CD4-positive, alpha-beta T cell treated with Interleukin-17A for 4 hours (primary cell): ENCODE measurements at regions not wholly inside any gene's neighbourhood (a gene's known extent, or its start where the extent isn't known, plus 50 kb on each side); places are given as distances from the start of the nearest gene placed in this dataset.
"Not testable (repeated sequence)": the region's sequence is repeated elsewhere in the genome, so short reads cannot be mapped to it uniquely, and the experiment has no call there.

Source experiments
- DNase-seq: peaks from one replicate; pipeline ENCODE4 v3.0.0-alpha.2; 2020; ENCODE audit warnings: mixed read lengths

DNA sequence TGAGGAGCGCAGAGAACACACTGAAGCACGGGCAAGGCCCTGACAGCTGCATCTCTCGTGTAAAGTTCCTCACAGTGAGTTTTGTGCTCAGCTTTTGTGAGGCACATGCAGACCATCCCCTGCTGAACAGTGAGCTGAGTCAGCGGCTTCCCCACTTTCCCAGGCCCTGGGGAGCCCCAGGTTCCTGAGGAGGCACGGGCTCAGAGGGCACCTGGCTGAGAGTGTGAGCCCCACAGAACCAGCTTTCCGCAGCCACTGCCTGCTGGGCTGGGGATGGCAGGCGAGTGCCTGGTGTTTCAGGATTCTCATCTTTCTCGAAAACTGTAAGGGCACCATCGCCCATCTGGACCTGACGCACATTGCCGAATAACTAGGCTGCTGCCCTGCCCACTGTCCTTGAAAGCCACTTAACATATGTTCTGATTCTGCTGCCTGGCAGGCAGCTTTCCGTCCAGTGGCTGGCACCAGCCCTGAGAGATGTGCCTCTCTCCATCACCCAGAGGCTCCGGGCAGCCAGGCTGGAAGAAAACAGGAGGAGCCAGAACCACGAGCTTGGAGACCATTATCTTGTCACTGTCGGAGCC is 266.7 kb upstream of the FOXF1 start:
- DNase-seq, result no peak

DNA sequence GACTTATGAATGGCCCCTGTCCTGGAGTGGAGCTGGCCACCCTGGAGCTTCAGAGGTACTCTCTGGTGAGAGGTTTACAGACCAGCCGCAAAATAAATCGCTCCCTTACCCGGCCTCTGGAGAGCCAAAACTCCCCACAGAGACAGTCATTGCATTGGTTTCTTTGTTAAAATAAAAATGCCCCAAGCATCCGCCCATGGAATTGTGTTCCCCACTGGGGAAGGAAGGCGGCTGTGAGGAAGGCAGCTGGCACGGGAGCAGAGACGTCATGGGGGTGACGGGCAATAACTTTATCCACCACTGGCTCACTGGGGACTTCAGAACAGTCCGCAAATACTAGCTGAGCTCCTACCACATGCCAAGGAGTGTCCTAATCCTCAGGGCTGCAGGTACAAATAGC is 266.2 kb upstream of the FOXF1 start:
- no peak for DNase-seq

DNA sequence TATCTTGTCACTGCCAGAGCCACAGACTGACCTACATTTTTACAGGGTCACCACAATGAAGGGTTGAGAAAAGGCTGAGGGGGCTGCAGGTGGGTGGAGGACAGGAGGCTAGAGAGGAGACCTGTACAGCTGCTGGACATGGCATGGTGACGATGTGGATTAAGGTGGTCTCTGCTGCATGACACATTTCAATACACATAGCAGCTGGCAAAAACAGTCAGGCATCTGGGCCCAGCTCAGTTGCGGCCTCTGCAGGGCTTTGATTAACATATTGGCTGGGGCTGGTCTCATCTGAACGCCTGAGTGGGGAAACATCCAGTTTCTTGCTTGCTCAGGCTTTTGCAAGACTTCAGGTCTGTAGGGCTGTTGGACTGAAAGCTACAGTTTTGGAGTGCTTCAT is 265.4 kb upstream of the FOXF1 start:
- DNase-seq, result no peak

DNA sequence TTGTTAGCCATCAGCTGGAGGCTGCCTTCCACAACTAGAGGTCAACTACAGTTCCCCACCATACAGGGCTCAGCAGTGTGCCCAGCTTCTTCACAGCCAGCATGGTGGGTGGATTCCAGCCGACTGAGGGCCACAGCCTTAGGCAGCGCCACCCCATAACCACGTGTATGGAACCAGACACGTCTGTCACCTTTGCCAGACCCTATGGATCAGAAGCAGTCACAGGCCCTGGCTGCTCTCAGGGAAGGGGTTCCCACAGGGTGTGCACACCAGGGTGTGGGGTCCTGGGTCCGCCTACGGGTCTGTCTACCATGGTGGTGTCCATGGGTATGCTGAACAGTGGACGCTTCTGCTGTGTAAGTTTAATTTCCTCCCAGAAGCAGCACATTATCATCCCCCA is 265.0 kb upstream of the FOXF1 start:
- no peak for DNase-seq

DNA sequence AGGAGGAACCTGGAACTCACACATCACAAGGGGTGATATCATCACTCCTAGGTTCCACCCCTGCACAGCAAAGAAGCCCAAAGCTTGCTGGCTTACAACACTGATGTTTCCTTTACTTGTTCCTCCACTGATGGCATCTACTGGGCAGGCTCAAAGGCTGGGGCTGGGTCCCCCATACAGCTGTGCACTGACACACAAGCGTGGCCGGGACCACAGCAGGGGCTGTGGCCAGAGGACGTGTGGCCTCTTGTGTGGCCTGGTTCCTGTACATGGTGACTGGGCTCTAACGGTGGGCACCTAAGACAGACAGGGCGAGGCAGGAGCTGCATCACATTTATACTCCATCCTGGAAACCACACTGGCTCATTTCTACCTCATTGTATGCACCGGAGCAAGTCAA is 264.4 kb upstream of the FOXF1 start:
- no peak for DNase-seq

DNA sequence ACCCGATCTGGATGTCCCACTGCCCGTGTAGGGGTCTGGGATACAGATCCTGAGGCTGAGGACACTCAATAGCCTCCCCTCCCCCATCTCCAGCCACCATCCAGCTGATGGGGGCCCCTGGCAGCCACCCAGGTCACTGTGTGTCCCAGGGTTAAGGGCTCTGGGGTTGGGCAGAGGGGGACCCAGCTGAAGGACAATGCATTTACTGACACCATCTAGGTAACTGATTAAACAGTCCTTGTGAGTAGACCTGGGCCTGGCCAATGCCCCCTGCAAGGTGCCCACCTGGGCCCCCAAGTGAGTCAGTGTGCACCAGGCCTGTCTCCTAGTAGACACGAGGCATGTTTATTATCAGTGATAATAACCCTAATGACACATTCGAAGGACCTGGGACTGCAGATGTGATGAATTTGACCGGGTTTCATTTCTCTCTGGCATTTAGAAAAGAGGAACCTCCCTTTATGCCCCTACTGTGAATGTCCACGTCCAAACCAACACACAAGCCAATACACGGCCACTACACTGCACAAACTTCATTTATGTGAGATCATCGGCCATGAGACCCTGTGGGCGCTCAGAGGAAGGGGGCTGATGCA is 261.9 kb upstream of the FOXF1 start:
- no peak for DNase-seq

DNA sequence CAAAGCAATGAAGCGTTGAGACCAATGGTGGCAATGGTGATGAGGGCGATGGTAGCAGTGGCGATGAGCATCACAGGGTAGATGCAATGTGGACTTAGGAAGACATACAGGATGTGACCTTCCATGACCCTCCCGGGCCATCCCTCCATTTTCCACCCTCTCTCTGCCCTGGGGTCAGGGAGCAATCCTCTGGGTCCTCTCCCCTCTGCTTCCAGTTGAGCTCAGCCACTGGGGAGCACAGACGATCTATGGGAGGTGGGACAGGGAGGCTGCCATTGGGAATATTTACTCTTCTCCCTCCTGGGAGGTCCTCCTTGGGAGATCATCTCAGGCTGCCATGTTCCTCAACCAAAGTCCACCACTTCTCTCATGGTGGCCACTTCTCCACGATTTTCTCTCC is 260.7 kb upstream of the FOXF1 start:
- DNase-seq, result no peak

DNA sequence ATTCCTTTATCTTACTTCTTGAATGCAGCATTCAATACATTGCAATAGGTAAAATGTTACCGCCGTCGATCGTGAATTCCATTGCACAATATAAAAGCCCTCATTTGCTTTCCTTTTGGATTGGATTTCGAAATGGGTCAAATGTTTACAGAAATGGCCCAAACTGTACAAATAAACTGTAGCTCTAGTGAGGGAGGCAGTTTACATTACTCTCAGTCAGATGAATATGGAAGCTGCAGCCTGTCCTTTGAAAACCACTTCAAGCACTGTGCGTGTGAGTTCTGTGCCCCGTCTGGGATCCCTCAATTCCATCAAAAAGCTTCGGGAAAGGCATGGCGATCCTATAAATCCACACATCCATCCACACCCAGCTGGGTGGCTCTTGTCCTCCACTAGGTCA is 258.6 kb upstream of the FOXF1 start:
- DNase-seq, result no peak

DNA sequence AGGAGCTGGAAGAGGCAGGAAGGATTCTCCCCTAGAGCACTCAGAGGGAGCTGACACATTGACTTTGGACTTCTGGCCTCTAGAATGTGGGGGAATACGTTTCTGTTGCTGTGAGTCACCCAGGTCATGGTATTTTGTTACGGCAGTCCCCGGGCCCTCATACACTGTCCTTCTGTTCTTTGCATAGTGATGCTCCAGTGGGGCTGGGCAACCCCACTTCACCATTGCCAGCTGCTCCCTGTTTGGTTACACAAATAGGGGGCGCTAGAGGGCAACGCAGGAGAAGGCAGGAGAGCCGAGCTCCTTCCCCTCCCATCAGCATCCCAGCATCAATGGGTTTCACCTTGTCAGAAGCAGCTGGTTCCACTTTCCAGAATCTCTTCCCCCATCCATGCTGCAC is 257.7 kb upstream of the FOXF1 start:
- no peak for DNase-seq

DNA sequence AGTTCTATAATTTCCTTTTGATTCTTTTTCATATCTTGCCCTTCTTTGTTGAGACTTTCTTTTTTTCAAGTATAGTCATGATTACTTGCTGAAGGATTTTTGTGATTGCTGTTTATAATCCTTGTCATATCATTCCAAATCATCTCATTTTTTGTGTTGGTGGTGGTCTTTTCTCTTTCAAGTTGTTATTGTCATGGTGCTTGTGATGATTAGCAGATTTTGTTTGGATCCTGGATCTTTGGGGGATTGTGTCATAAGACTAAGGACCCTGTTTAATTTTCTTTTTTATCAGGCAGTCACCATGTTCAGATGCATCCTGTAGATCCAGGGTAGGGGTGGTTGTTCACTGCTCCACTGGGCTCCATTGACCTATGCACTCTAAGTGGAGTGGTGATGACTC is 254.4 kb upstream of the FOXF1 start:
- no peak for DNase-seq

DNA sequence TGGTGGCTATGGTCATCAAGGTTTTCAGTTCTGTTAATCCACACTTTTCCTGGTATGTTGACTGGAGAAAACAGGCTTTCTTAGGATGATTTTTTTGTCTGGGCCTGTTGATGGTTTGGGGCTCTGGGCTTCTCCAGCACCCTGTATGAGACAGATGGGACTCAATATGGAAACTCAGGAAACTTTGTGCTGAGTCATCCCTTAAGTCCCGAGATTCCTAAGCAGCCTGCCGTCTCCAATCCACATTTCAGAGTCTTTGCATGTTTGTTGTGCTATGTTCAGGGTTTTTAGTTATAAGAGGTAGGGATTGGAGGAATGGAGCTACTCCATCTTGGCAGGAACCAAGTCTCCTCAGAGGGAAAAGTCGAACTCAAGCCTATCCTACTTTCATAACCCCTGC is 253.3 kb upstream of the FOXF1 start:
- no peak for DNase-seq

DNA sequence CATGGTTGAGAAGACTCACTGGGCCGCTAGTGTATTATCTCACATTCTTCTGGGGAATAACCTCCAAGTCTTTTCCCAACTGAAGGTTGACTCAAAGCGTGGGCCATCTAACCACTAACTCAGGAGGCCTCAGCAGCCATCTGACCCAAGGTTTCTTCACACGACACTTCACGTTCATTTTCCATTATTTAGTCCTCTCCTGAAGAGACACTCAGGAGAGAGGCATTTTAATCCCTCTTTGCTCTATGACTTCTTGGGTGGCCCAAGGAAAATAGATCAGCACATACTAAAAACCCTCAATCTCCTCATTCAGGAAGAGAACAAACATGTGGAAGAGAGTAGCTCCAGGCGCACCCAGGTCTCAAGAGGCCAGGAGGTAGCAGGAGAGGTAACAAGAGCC is 252.8 kb upstream of the FOXF1 start:
- DNase-seq, result no peak

DNA sequence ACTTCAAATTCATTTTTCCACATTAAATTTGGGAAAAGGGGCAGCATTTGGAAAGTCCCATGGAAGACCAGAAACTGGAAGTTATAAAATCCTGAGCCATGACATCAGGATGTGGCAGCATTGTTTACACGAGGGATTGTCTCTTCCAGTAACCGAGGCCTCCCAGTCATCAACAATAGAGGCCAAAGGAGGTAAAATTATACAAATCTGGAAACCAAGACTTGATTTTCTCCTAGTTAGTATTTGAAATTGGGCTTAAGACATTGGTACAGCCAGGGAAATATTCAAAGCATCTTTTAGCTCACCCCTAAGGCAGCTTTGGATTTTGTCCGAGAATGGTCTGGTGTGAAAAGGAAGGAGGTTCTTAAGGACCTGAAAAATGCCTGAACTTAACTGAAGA is 251.6 kb upstream of the FOXF1 start:
- no peak for DNase-seq

DNA sequence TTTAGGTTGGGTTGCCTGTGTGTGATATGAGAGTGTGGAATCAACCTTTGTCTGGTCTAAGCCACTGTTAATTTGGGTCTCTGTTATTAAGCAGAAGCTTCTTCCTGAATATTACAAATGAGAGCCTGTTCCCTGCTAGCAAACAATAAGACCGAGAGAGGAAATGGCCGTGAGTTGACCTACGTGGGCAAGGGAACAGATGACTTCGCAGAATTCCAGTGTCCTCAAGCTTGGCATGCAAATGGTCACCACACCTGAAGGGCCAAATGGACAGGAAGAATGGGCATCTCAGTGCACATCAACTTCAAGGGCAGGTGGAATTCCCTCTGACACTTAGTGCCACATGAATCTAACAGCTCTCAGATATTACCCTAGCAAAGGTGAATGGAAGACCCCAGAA is 250.8 kb upstream of the FOXF1 start:
- DNase-seq, result no peak

DNA sequence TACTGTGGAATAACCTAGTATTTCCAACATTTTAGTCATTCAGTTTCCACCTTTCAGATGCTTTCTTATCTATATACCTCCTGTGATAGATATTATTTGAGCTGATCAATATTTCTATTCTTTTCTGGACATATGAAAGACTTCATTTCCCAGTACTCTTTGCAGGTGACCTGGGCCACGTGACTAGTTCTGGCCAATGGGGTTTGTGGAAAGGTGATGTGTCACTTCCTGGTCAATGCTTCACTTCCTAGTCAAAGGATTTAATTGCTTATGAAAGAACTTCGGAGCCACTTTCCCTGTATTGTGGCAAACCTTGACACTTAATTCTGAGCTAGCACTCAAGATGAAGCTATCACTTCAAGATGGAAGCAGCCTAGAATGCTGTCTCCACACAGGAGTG is 248.9 kb upstream of the FOXF1 start:
- DNase-seq, result no peak

DNA sequence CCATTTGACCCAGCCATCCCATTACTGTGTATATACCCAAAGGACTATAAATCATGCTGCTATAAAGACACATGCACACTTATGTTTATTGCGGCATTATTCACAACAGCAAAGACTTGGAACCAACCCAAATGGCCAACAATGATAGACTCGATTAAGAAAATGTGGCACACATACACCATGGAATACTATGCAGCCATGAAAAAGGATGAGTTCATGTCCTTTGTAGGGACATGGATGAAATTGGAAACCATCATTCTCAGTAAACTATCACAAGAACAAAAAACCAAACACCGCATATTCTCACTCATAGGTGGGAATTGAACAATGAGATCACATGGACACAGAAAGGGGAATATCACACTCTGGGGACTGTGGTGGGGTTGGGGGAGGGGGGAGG is 242.7 kb upstream of the FOXF1 start:
- not testable (repeated sequence) for DNase-seq

DNA sequence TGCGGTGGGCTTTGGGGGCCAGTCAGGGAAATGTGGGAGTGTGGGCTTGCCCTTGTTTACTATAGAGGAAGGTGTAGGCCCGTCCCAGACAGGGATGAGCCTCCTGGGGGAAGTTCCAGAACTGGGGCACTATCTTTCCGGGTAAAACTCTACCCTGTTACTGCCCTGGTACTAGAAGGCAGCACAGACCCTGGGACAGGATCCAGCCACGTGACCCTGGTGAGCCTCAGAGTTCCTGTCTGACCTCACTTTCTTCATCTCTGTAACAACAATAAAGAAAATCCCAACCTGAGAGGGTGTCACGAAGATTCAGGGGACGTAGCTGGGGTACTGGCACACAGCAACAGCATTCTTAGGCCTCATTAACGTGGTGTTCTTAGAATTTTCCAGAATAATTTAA is 239.6 kb upstream of the FOXF1 start:
- no peak for DNase-seq

DNA sequence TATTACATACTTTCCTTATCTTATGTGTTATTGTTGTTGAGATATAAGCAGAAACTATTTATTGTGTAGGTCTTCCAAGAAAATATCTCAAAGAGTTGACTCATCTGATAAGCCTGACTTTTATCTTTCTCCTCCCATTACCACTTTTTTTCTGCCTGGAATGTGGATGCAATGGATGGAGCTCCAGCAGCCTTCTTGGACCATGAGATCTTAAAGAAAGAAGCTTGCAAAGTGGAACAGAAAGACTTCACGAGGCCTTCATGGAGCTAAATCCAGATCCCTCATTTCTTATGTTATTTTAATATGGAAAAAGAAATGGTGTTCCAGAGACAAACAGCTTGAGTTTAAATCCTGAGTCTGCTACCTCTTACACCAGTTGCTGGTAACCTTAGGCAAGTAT is 237.6 kb upstream of the FOXF1 start:
- DNase-seq, result no peak

DNA sequence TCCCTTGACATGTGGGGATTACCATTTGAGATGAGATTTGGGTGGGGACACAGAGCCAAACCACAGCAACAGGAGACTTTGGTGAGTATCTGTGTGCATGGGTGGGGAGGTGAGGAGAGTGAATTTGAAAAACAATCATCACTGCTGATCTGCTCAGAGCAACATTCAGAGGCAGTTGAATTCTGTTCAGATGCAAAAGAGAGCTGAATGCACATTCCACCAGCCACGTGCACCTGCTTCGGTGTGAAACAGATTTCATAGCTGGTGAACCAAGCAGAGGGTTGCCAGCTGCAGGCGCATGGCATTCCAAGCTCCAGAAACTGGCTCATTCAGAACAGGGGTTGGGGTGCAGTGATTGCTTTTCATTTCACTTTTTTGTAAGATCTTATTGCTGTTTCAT is 233.1 kb upstream of the FOXF1 start:
- no peak for DNase-seq

DNA sequence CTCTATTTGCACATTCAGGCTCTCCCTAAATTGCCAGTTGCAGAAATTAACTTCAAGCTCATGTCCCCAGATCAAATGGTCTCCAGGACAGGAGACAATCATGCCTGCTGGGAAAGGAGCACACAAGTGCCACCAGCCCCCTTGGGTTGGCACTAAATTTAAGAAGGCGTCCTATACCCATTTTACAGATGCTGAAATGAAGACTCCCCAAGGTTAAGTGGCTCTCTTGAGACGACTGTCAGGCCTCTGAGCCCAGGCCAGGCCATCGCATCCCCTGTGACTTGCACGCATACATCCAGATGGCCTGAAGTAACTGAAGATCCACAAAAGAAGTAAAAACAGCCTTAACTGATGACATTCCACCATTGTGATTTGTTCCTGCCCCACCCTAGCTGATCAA is 232.5 kb upstream of the FOXF1 start:
- DNase-seq, result not testable (repeated sequence)

DNA sequence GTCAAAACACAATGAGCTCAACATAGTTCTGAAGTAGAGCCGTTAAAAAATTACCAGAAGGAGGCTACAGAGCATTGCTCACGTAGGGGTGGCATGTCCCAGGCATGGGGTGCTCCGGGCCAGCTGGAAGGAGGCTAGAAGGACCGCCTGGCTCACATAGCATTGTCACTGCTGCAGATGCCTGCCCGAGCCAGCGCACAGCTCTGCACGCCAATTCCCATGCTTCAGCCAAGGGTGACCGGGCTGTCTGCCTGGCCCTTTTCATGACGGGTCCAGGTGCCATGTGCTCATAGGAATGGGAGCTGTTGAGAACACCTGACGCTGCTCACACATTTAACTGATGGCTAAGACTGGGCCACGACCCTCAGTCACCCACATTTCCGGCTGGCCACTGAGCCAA is 228.9 kb upstream of the FOXF1 start:
- no peak for DNase-seq

DNA sequence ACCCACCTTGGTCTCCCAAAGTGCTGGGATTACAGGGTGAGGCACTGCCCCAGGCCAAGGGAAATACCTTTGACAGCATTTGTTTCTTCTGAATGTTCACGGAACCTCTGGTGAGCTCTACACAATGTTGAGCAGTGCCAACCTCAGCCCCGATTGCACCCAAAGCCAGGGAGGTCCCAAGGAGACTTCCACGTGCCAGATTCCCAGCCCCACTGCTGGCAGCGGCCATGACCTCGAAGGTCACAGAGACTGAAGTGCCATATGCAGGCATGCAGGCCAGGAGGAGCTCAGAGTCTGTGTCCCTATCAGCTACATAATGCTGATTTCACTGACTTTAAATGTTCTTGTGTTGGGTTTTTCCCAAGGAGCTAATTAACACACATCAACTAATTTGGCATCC is 226.4 kb upstream of the FOXF1 start:
- no peak for DNase-seq

DNA sequence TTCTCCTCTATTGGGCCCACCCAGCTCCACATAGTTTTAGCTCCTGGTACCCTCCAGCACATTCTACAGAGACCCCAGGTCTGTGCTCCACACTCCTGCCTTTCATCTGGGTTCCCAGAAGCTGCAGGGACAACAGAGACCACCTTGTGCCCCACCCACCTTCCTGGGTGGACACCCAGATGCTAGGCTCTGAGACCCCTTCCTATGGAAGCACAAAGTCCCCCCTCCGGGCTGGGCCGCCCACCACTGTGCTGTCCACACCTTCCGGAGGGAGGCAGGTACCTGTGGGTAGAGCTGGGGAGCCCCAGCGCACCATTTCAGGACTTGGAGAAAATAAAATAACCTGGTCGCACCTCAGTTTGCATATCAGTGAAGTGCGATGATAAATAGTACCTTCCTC is 224.9 kb upstream of the FOXF1 start:
- DNase-seq, result no peak

DNA sequence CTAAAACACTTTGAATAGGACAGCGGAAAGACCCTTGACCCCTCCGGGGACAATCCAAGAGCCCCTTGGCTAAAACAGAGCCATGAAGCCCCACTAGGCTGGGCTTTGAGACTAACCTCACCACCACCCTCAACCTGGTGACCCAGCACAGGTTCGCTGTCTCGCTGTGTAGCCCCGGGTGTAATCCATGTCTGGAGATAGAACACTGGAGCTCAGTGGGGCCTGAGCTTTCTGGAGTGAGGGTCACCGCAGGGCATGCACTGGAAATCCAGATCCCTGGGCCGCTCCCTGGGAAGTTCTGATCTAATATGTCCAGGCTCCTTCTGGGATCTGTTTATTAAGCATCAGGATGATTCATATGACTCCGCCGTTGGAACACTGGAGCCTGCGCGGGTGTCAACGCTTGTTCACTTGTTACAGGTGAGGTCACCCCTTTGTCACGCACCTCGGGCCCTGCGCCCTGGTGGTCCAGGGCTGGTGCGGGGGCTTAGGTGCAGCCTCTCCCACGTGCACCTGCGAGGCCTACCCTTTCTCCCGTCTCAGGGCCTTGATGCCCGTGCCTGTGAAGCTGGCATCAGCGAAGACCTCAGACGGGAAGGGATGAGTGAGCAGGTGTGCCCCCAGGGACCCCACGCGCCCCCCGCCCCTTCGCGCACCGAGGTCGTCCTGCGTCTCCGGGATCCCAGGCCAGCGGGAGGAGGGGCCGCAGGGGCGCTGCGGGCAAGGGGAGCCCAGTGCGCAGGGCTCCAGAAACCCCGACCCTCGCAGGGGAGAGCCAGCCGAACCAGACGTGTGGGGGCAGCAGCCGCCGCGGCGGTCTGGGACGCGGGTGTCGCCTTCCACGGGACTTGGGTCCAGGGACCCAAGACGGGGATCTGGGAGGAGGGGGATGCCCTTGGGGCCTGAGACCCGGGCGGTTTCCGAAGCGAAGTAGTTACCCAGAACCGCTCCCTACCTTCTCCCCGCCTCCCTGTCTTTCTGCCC is 224.1 kb upstream of the FOXF1 start:
- DNase-seq, result no peak
